NT2/D1 (cell line): ENCODE measurements at regions not wholly inside any gene's neighbourhood (a gene's known extent, or its start where the extent isn't known, plus 50 kb on each side); places are given as distances from the start of the nearest gene placed in this dataset.

Experiments
- YY1 ChIP-seq: IDR thresholded peaks from 2 replicates; pipeline ENCODE4 v1.6.1; 2011; ENCODE audit not compliant: insufficient read length, insufficient read depth
- ZNF274 ChIP-seq: IDR thresholded peaks from 2 replicates; pipeline ENCODE4 v1.6.1; 2011; ENCODE audit warnings: mild to moderate bottlenecking, low read depth, low read length

DNA sequence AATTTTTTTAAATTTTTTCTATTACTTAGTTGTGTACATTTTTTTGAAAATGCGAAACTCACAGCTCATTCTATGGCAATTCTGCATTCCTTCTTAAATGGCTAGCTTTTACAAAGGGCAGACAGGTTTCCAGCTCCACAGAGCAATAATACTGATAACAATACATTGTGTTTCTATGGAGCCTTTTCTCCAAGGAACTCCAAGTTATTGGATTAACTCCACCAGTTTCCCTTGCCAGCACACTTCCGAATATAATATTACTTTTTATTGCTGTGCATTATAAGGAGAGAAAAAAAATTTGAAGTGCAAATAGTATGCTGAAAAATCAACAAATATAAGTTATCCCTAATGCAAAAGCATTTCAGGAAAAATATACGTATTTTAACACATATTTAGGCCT is 127.5 kb upstream of the PSMD7 start:
- no peak for TF ChIP-seq YY1
- no peak for TF ChIP-seq ZNF274
